Thyroid gland (tissue), 4 donors: ENCODE measurements at regions not wholly inside any gene's neighbourhood (a gene's known extent, or its start where the extent isn't known, plus 50 kb on each side); places are given as distances from the start of the nearest gene placed in this dataset.

Experiments used
- CTCF ChIP-seq, 6 experiments: fragments of 200-600 bp in 3 of 6; fragments of 450-650 bp in 3 of 6; sonication (generic) in 3 of 6; IDR thresholded peaks; one replicate each; pipeline ENCODE4 v1.5.1; 2016 to 2019; ENCODE audit warnings: antibody characterized with exemption in 6 of 6, mild to moderate bottlenecking in 2 of 6, inconsistent platforms in 1 of 6, moderate library complexity in 1 of 6
- POLR2A ChIP-seq, 2 donors: fragments of 450-650 bp; IDR thresholded peaks; one replicate each; pipeline ENCODE4 v1.6.1; 2017; ENCODE audit warnings: antibody characterized with exemption in 2 of 2, mild to moderate bottlenecking in 2 of 2, moderate library complexity in 1 of 2

GRCh38 chr15:70160267-70160666 is 62.5 kb upstream of the TLE3 start:
- TF ChIP-seq CTCF (IDR thresholded peaks at IDR 0.05) = no peak
- TF ChIP-seq POLR2A (IDR thresholded peaks at IDR 0.05) = no peak
